SK-N-SH (cell line): ENCODE measurements at regions not wholly inside any gene's neighbourhood (a gene's known extent, or its start where the extent isn't known, plus 50 kb on each side); places are given as distances from the start of the nearest gene placed in this dataset.

Experiments
- CTCF ChIA-PET: fragments of 300-600, 350-600 bp; formaldehyde crosslinking; extraction: SDS; loops from one replicate; lab custom pipeline; 2021; lab: Yijun Ruan, JAX
- POLR2A ChIA-PET: fragments of 350-600 bp; sonication (Branson Sonifier 250); formaldehyde crosslinking; extraction: SDS; loops from one replicate; lab custom pipeline; 2020; ENCODE audit warnings: antibody characterized with exemption, inconsistent platforms; lab: Yijun Ruan, JAX
- DNase-seq: peaks from one replicate; pipeline ENCODE4 v3.0.0; 2012
- H2AFZ ChIP-seq: fragments of 200-600 bp; sonication (generic); 2 replicates; pipeline ENCODE4 v1.8.1; 2016; ENCODE audit warnings: antibody characterized with exemption, mild to moderate bottlenecking, low read depth
- H3F3A ChIP-seq: fragments of 200-600 bp; sonication (generic); replicated peaks from 2 replicates; pipeline ENCODE3; 2016; ENCODE audit warnings: antibody characterized with exemption, mild to moderate bottlenecking; ENCODE audit not compliant: insufficient read depth
- H3K27ac ChIP-seq, 2 experiments: fragments of 200-500 bp in 1 of 2; fragments of 200-600 bp in 1 of 2; sonication (Bioruptor generic) in 1 of 2; sonication (generic), shearing (Covaris generic) in 1 of 2; 2 replicates each; pipeline versions ENCODE4 v1.5.1 to v1.6.1; 2014 to 2016; ENCODE audit warnings: low read depth in 2 of 2, inconsistent platforms in 1 of 2, low read length in 1 of 2, mild to moderate bottlenecking in 1 of 2, mixed read lengths in 1 of 2
- H3K27me3 ChIP-seq: fragments of 200-600 bp; sonication (generic), shearing (Covaris generic); 2 replicates; pipeline ENCODE4 v1.6.1; 2016; ENCODE audit warnings: mixed run types; ENCODE audit not compliant: insufficient read depth
- H3K36me3 ChIP-seq, 2 experiments: fragments of 200-500 bp in 1 of 2; fragments of 200-600 bp in 1 of 2; sonication (Bioruptor generic) in 1 of 2; sonication (generic) in 1 of 2; replicated peaks in 1 of 2; 2 replicates each; pipeline versions ENCODE3 to v1.5.1; 2014 to 2016; ENCODE audit warnings: low read length in 1 of 2, mild to moderate bottlenecking in 1 of 2; ENCODE audit not compliant: insufficient read depth in 2 of 2, control insufficient read depth in 1 of 2
- H3K4me1 ChIP-seq, 2 experiments: fragments of 200-500 bp in 1 of 2; fragments of 200-600 bp in 1 of 2; sonication (Bioruptor generic) in 1 of 2; sonication (generic), shearing (Covaris generic) in 1 of 2; 2 replicates each; pipeline versions ENCODE4 v1.5.1 to v1.6.1; 2014 to 2016; ENCODE audit warnings: low read depth in 1 of 2, low read length in 1 of 2, mixed run types in 1 of 2; ENCODE audit not compliant: insufficient read depth in 2 of 2, control insufficient read depth in 1 of 2
- H3K4me2 ChIP-seq: fragments of 200-600 bp; sonication (generic), shearing (Covaris generic); 2 replicates; pipeline ENCODE4 v1.6.1; 2017; ENCODE audit warnings: mixed run types
- H3K4me3 ChIP-seq, 2 experiments: fragments of 200-500 bp in 1 of 2; fragments of 200-600 bp in 1 of 2; sonication (Bioruptor generic) in 1 of 2; sonication (generic), shearing (Covaris generic) in 1 of 2; 2 replicates each; pipeline versions ENCODE4 v1.5.1 to v1.8.1; 2014 to 2016; ENCODE audit warnings: low read depth in 2 of 2, inconsistent platforms in 1 of 2, low read length in 1 of 2, mild to moderate bottlenecking in 1 of 2, mixed read lengths in 1 of 2, moderate library complexity in 1 of 2
- H3K79me2 ChIP-seq: fragments of 200-600 bp; sonication (generic); 2 replicates; pipeline ENCODE4 v1.8.1; 2017; ENCODE audit warnings: mild to moderate bottlenecking; ENCODE audit not compliant: insufficient read depth
- H3K9ac ChIP-seq: fragments of 200-600 bp; sonication (generic); 2 replicates; pipeline ENCODE4 v1.6.1; 2017; ENCODE audit warnings: mixed run types
- H3K9me2 ChIP-seq: fragments of 200-600 bp; sonication (generic); 2 replicates; pipeline ENCODE4 v1.6.1; 2017; ENCODE audit warnings: mixed run types
- H3K9me3 ChIP-seq: fragments of 200-600 bp; sonication (generic); 2 replicates; pipeline ENCODE4 v1.6.1; 2017; ENCODE audit warnings: mixed run types, mild to moderate bottlenecking, moderate library complexity
- H4K20me1 ChIP-seq: fragments of 200-600 bp; sonication (generic); 2 replicates; pipeline ENCODE4 v1.6.1; 2017; ENCODE audit warnings: mild to moderate bottlenecking, mixed run types; ENCODE audit not compliant: insufficient read depth
- EP300 ChIP-seq, 2 experiments: IDR thresholded peaks; 2 replicates each; pipeline versions ENCODE4 v1.4.0 to v1.6.1; 2012; ENCODE audit warnings: borderline replicate concordance in 1 of 2, low read depth in 1 of 2, low read length in 1 of 2
- EZH2phosphoT487 ChIP-seq: fragments of 200-600 bp; sonication (generic); IDR thresholded peaks from 2 replicates; pipeline ENCODE4 v1.6.1; 2017; ENCODE audit warnings: low read depth, mixed run types, mild to moderate bottlenecking, antibody characterized with exemption, moderate library complexity, borderline replicate concordance
- FOXJ3 ChIP-seq: sonication (generic); formaldehyde crosslinking; IDR thresholded peaks from 2 replicates; pipeline ENCODE4 v1.5.1; 2020; ENCODE audit warnings: mild to moderate bottlenecking, missing genetic modification reagents
- GABPA ChIP-seq: IDR thresholded peaks from 2 replicates; pipeline ENCODE4 v1.4.0; 2012; ENCODE audit warnings: low read depth, mild to moderate bottlenecking
- GATA2 ChIP-seq: sonication (generic); formaldehyde crosslinking; IDR thresholded peaks from 2 replicates; pipeline ENCODE4 v1.5.0; 2020; ENCODE audit warnings: mild to moderate bottlenecking, missing genetic modification reagents
- JUND ChIP-seq: IDR thresholded peaks from 2 replicates; pipeline ENCODE4 v1.4.0; 2012
- MEF2A ChIP-seq: IDR thresholded peaks from 2 replicates; pipeline ENCODE4 v1.4.0; 2012; ENCODE audit warnings: low read depth, borderline replicate concordance
- MXI1 ChIP-seq: IDR thresholded peaks from 2 replicates; pipeline ENCODE4 v1.6.1; 2012; ENCODE audit warnings: mild to moderate bottlenecking, low read depth, low read length, improper control_type of control experiment
- NFIC ChIP-seq: IDR thresholded peaks from 2 replicates; pipeline ENCODE4 v1.4.0; 2012; ENCODE audit warnings: borderline replicate concordance
- POLR2AphosphoS5 ChIP-seq: IDR thresholded peaks from 2 replicates; pipeline ENCODE4 v1.6.1; 2012; ENCODE audit warnings: low read depth, low read length
- RAD21 ChIP-seq: IDR thresholded peaks from 2 replicates; pipeline ENCODE4 v1.6.1; 2012; ENCODE audit warnings: mild to moderate bottlenecking, low read length
- RCOR1 ChIP-seq: fragments of 150-350 bp; IDR thresholded peaks from 2 replicates; pipeline ENCODE4 v1.6.1; 2017; ENCODE audit warnings: antibody characterized with exemption, low read length
- RFX5 ChIP-seq: IDR thresholded peaks from 2 replicates; pipeline ENCODE4 v1.6.1; 2012; ENCODE audit warnings: mild to moderate bottlenecking, improper control_type of control experiment, low read length
- RXRA ChIP-seq: IDR thresholded peaks from 2 replicates; pipeline ENCODE4 v1.4.0; 2012; ENCODE audit warnings: low read depth, mild to moderate bottlenecking, borderline replicate concordance
- SMC3 ChIP-seq: IDR thresholded peaks from 2 replicates; pipeline ENCODE4 v1.6.1; 2012; ENCODE audit warnings: low read depth, low read length, improper control_type of control experiment
- TAF1 ChIP-seq: IDR thresholded peaks from 2 replicates; pipeline ENCODE4 v1.6.1; 2012; ENCODE audit warnings: low read depth, mild to moderate bottlenecking, low read length, moderate library complexity, borderline replicate concordance
- TCF12 ChIP-seq: IDR thresholded peaks from 2 replicates; pipeline ENCODE4 v1.4.0; 2012
- YY1 ChIP-seq: IDR thresholded peaks from 2 replicates; pipeline ENCODE4 v1.4.0; 2012; ENCODE audit warnings: low read depth, mild to moderate bottlenecking
- WGBS: methylation state at CpG from one replicate; pipeline ENCODE4 v1.1.6; 2017; ENCODE audit warnings: low lambda C conversion rate; 5-methylcytosine and 5-hydroxymethylcytosine counted together
- TF ChIP-seq, protein P1 (sequence below): IDR thresholded peaks from 2 replicates; pipeline ENCODE4 v1.6.1; 2012; ENCODE audit warnings: mild to moderate bottlenecking, low read depth, low read length, moderate library complexity
- TF ChIP-seq, protein P2 (sequence below): fragments of 150-350 bp; IDR thresholded peaks from 2 replicates; pipeline ENCODE4 v1.6.1; 2017; ENCODE audit warnings: antibody characterized with exemption, low read length, low read depth, borderline replicate concordance
- TF ChIP-seq, protein P3 (sequence below): IDR thresholded peaks from 2 replicates; pipeline ENCODE4; 2012
- TF ChIP-seq, protein P4 (sequence below): fragments of 200-600 bp; sonication (generic); IDR thresholded peaks from 2 replicates; pipeline ENCODE4 v1.6.1; 2017; ENCODE audit warnings: antibody characterized with exemption, mild to moderate bottlenecking, moderate library complexity

DNA sequence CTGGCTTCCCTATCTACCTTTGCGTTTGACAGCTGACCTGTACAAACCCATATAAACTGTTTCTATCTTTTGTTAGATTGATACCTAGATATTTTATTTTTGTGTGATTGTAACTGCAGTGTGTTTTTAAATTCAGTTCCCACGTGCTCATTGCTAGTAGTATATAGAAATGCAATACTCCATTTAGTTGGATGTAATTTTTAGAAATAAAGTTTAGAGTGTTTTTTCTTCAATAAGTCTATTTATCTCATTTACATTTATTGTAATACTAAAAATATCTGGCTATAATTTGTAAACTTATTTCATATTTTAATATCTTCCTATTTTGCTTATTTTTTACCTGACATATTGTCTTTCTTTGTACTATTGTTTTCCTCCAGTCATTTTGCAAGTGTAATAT lies 329.7 kb upstream of the ADARB2 start:
- ChIA-PET POLR2A (no interaction called here), CTCF (no interaction called here)
- no peaks in the 10 kb centered on the region for H3K9me2 ChIP-seq
- no peaks in the 10 kb centered on the region for H3K4me1 ChIP-seq
- peaks cover 3% of the 10 kb centered on the region; the same call in 1 of the 2 replicates for H3K9me3 ChIP-seq
- no peaks in the 10 kb centered on the region for H3K79me2 ChIP-seq
- H4K20me1 ChIP-seq = no peaks in the 10 kb centered on the region
- H3K27ac ChIP-seq = no peak overlapping the region
- H3K36me3 ChIP-seq = no peaks in the 10 kb centered on the region
- no peak overlapping the region for H2AFZ ChIP-seq
- no peaks in the 10 kb centered on the region for H3F3A ChIP-seq
- DNase-seq = no peak
- no peak overlapping the region for H3K9ac ChIP-seq
- H3K4me3 ChIP-seq = no peak overlapping the region
- WGBS = 39% methylated on average over 2 of the region's 2 CpGs
- no peaks in the 10 kb centered on the region for H3K27me3 ChIP-seq
- TF ChIP-seq JUND = no peak
- no peak for TF ChIP-seq YY1
- TF ChIP-seq, protein P1, sequence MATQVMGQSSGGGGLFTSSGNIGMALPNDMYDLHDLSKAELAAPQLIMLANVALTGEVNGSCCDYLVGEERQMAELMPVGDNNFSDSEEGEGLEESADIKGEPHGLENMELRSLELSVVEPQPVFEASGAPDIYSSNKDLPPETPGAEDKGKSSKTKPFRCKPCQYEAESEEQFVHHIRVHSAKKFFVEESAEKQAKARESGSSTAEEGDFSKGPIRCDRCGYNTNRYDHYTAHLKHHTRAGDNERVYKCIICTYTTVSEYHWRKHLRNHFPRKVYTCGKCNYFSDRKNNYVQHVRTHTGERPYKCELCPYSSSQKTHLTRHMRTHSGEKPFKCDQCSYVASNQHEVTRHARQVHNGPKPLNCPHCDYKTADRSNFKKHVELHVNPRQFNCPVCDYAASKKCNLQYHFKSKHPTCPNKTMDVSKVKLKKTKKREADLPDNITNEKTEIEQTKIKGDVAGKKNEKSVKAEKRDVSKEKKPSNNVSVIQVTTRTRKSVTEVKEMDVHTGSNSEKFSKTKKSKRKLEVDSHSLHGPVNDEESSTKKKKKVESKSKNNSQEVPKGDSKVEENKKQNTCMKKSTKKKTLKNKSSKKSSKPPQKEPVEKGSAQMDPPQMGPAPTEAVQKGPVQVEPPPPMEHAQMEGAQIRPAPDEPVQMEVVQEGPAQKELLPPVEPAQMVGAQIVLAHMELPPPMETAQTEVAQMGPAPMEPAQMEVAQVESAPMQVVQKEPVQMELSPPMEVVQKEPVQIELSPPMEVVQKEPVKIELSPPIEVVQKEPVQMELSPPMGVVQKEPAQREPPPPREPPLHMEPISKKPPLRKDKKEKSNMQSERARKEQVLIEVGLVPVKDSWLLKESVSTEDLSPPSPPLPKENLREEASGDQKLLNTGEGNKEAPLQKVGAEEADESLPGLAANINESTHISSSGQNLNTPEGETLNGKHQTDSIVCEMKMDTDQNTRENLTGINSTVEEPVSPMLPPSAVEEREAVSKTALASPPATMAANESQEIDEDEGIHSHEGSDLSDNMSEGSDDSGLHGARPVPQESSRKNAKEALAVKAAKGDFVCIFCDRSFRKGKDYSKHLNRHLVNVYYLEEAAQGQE = no peak
- TF ChIP-seq POLR2AphosphoS5 = no peak
- TF ChIP-seq TAF1 = no peak
- TF ChIP-seq GATA2 (CRISPR knock-in tag) = no peak
- no peak for TF ChIP-seq GABPA
- no peak for TF ChIP-seq MEF2A
- TF ChIP-seq EZH2phosphoT487 = no peak
- no peak for TF ChIP-seq FOXJ3 (CRISPR knock-in tag)
- TF ChIP-seq RCOR1 = no peak
- TF ChIP-seq TCF12 = no peak
- TF ChIP-seq EP300 (IDR thresholded peaks at IDR 0.05; ENCODE audit: borderline replicate concordance in 1 of 2, low read depth in 1 of 2, low read length in 1 of 2) = no peak
- TF ChIP-seq RFX5 = no peak
- TF ChIP-seq RAD21 = no peak
- TF ChIP-seq RXRA = no peak
- no peak for TF ChIP-seq SMC3
- H3K4me2 ChIP-seq = no peak overlapping the region

DNA sequence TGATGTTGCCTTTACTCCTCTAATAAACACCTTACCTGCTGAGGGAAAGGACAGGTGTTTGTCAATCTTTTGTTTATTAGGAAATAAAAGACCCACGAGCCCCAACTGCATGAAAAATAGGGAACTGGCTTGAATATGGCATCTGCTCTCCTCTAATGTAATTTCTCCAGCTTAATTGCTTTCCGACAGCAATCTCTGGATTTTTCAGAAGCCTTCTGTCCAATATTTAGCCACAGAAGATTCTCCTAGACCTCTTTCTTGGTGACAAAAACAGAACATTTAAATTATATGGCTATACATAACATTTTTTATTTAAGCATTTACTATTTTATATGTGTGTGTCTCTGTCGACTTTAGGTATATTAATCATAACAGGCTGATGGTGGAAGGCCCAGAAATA lies 317.4 kb upstream of the ADARB2 start:
- H3K9me2 ChIP-seq = no peaks in the 10 kb centered on the region
- no peak for TF ChIP-seq NFIC
- TF ChIP-seq EP300 (IDR thresholded peaks at IDR 0.05; ENCODE audit: borderline replicate concordance in 1 of 2, low read depth in 1 of 2, low read length in 1 of 2) = peak in 1 of 2 experiments; percentile 50; a peak in 1 of 4 replicates
- TF ChIP-seq GATA2 (CRISPR knock-in tag) = peak; percentile 64; the same call in 1 of the 2 replicates
- TF ChIP-seq, protein P2, sequence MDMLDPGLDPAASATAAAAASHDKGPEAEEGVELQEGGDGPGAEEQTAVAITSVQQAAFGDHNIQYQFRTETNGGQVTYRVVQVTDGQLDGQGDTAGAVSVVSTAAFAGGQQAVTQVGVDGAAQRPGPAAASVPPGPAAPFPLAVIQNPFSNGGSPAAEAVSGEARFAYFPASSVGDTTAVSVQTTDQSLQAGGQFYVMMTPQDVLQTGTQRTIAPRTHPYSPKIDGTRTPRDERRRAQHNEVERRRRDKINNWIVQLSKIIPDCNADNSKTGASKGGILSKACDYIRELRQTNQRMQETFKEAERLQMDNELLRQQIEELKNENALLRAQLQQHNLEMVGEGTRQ = no peak
- TF ChIP-seq, protein P3, sequence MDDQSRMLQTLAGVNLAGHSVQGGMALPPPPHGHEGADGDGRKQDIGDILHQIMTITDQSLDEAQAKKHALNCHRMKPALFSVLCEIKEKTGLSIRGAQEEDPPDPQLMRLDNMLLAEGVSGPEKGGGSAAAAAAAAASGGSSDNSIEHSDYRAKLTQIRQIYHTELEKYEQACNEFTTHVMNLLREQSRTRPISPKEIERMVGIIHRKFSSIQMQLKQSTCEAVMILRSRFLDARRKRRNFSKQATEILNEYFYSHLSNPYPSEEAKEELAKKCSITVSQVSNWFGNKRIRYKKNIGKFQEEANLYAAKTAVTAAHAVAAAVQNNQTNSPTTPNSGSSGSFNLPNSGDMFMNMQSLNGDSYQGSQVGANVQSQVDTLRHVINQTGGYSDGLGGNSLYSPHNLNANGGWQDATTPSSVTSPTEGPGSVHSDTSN = no peak
- peak; percentile 50; the same call in 1 of the 2 replicates for TF ChIP-seq RCOR1
- TF ChIP-seq RAD21 = peak; percentile 16; the same call in 1 of the 2 replicates
- no peak for TF ChIP-seq RFX5
- no peak for TF ChIP-seq MXI1
- TF ChIP-seq, protein P4, sequence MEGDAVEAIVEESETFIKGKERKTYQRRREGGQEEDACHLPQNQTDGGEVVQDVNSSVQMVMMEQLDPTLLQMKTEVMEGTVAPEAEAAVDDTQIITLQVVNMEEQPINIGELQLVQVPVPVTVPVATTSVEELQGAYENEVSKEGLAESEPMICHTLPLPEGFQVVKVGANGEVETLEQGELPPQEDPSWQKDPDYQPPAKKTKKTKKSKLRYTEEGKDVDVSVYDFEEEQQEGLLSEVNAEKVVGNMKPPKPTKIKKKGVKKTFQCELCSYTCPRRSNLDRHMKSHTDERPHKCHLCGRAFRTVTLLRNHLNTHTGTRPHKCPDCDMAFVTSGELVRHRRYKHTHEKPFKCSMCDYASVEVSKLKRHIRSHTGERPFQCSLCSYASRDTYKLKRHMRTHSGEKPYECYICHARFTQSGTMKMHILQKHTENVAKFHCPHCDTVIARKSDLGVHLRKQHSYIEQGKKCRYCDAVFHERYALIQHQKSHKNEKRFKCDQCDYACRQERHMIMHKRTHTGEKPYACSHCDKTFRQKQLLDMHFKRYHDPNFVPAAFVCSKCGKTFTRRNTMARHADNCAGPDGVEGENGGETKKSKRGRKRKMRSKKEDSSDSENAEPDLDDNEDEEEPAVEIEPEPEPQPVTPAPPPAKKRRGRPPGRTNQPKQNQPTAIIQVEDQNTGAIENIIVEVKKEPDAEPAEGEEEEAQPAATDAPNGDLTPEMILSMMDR = no peak
- TF ChIP-seq POLR2AphosphoS5 = no peak
- no peaks in the 10 kb centered on the region for H3K9me3 ChIP-seq
- DNase-seq = peak; percentile 39
- H3K79me2 ChIP-seq = no peaks in the 10 kb centered on the region
- ChIA-PET CTCF (no interaction called here), POLR2A (no interaction called here)
- H3K4me3 ChIP-seq = no peak overlapping the region
- no peaks in the 10 kb centered on the region; a peak in 2 of 4 replicates for H3K4me1 ChIP-seq
- peak overlapping the region in 1 of 2 experiments; percentile 90; a peak in 2 of 4 replicates for H3K27ac ChIP-seq
- no peak overlapping the region for H3K9ac ChIP-seq
- H3K4me2 ChIP-seq = no peak overlapping the region
- H3K27me3 ChIP-seq = no peaks in the 10 kb centered on the region
- H4K20me1 ChIP-seq = no peaks in the 10 kb centered on the region
- no peaks in the 10 kb centered on the region for H3K36me3 ChIP-seq
- H3F3A ChIP-seq = no peaks in the 10 kb centered on the region
- H2AFZ ChIP-seq = no peak overlapping the region
- 8% methylated on average over 3 of the region's 3 CpGs for WGBS
